Left colon (tissue), 2 donors: ENCODE measurements at regions not wholly inside any gene's neighbourhood (a gene's known extent, or its start where the extent isn't known, plus 50 kb on each side); places are given as distances from the start of the nearest gene placed in this dataset.

Experiments used
- ATAC-seq: fragments of 200-7000 bp; cut with Tn5 transposase; one replicate; pipeline ENCODE4 v1.9.1; 2020; ENCODE audit warnings: mild to moderate bottlenecking, moderate library complexity
- DNase-seq, 2 donors: peaks; one replicate each; pipeline ENCODE4 v3.0.0-alpha.2; 2020
- intact Hi-C, 2 donors: fragments of 100-400 bp; cut with DNase I in 1 of 2; cut with micrococcal nuclease in 1 of 2; formaldehyde crosslinking; loops; one replicate each; pipeline versions ENCODE4 v1.11.2 to v1.14.0; 2022; cut with DNase I, micrococcal nuclease
- donor health status: DM: no; HTN: no; CAD: no.
- donor health status: DM: yes; HTN: yes; CAD: no.

- intact Hi-C loops = no loop called here
- ATAC-seq (no peak), DNase-seq (no peak)
Observed at GRCh38 chr15:95295896-95296625, 1034.4 kb upstream of the NR2F2 start.

DNA sequence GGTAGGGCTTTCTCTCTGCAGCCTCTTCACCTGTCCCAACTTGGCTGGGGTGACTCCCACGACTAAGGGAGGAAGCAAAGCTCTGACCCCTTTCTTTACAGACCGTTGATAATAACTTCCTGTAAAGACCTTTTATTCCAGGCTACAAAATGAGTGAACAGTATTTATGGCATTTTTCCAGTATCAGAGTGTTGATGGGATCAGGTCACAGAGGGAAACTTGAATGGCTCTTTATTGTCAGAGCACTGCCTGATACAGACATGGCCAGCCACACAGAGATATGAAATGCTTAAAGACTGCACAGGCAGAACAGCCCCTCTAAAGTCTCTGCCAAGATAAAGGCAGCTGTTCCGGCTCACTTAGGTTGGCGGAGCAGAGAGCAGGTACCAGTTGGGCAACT lies 1033.9 kb upstream of the NR2F2 start:
- DNase-seq (no peak), ATAC-seq (no peak)
- intact Hi-C loops = no loop called here

DNA sequence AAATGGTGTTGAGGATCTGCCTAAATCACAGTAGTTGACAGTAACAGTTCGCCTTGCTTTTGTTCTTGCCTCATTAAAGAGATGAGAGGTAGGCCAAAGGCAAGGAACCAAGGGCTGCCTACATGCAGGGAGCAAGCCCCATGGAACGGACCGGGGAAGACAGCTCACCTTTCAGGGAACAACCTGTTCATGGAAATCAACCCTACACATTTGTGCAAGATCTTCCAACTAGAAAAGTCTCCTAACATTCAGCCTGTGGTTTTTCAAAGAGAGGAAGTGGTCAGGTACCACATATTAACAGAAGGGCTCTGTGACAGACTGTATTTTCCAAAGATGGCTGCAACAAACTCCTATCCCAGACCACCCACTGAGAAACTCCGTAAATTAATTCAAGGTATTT lies 1031.8 kb upstream of the NR2F2 start:
- intact Hi-C loops = no loop called here
- ATAC-seq (no peak), DNase-seq (no peak)

- no peak for DNase-seq
- intact Hi-C loops = no loop called here
- ATAC-seq = no peak
Observed at GRCh38 chr15:95300958-95301357, 1029.5 kb upstream of the NR2F2 start.

DNA sequence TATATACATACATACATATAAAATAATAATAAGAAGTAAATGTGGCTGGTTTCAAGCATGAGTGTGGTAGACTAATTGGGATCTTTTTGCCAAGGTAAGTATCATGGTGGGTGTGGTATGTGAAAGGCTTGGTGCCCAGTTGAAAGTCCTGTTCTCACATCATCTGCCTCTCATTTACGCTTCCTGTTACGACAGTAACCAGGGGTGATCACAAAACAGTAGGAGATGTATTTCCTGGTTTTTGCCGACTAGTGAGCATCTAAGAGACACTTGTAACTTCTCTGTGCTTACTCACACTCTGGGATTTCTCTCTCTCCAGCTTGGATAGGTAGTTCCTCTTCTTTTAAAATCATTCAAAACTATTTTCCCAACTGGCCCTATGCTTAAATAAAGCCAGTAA lies 1028.3 kb upstream of the NR2F2 start:
- intact Hi-C loops = no loop called here
- no peak for ATAC-seq
- DNase-seq = no peak

DNA sequence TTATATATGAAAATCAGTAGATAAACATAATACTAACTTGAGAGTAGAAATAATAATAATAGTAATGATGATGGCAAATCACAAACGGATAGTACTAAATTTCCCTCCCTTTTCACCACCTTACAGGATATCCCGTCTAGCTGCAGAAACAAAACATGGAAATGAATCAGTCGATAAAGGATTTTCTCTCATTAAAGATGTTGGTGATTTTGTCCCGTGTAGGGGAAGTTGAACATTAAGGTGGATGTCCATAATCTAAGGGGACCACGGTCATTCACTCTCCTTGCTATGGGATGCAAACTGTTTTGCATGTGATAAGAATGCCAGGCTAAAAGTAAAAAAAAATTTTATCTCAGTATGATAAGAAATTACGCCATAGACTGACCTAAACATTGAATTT lies 1027.7 kb upstream of the NR2F2 start:
- no peak for ATAC-seq
- intact Hi-C loops = no loop called here
- no peak for DNase-seq

- DNase-seq (no peak), ATAC-seq (no peak)
- intact Hi-C loops = no loop called here
Observed at GRCh38 chr15:95303713-95304112, 1026.8 kb upstream of the NR2F2 start.

GRCh38 chr15:95304151-95304946 lies 1026.2 kb upstream of the NR2F2 start:
- no peak for ATAC-seq
- no peak for DNase-seq

GRCh38 chr15:95304947-95305400 lies 1025.5 kb upstream of the NR2F2 start:
- ATAC-seq (no peak), DNase-seq (no peak)
- intact Hi-C loops = no loop called here

More at GRCh38 chr15:95304151-95304946, 1026.2 kb upstream of the NR2F2 start:
- intact Hi-C loops = no loop called here

- intact Hi-C loops = no loop called here
- no peak for DNase-seq
- no peak for ATAC-seq
Observed at GRCh38 chr15:95307115-95307514, 1023.4 kb upstream of the NR2F2 start.

DNA sequence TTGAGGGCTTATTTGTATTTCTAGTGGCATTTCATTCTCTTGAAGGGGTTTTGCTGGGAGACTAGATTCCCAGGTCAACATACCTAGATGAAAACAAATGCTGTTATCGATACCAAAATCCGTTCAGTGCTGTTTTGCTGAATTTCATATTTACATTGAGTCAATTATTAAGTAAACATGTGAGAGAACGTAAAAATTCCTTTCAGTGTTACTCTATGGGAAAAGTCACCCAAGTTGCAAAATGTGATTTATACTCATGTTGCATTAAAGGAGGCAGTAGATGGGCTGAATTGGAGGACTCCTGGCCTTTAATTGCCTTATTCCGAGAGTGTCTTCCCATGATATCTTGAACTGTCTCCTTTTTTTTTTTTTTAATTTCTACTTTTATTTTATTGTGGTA lies 1011.3 kb upstream of the NR2F2 start:
- intact Hi-C loops = no loop called here
- no peak for DNase-seq
- ATAC-seq = no peak

DNA sequence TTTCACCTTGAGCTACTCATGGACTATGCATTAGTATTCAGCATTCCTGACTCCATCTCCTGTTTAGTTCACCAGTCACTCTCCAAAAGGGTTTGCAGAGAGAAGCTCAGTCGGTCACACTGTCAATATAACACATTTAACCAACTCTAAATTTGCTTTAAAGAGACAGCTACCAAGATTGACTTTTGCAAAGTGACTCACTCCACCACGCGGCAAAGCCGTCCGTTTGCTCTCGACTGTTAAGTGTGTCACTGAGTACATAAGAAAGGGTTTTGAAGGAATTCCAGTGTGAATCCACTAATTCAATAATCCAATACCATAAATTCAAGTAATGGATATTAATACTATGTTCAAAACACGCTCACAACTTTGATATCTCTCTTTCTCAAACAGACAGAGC lies 1006.7 kb upstream of the NR2F2 start:
- ATAC-seq (no peak), DNase-seq (no peak)
- intact Hi-C loops = no loop called here

GRCh38 chr15:95324656-95325055 lies 1005.8 kb upstream of the NR2F2 start:
- no peak for DNase-seq
- intact Hi-C loops = no loop called here
- no peak for ATAC-seq

GRCh38 chr15:95325763-95326404 lies 1004.6 kb upstream of the NR2F2 start:
- no peak for DNase-seq
- ATAC-seq = no peak
- intact Hi-C loops = no loop called here

- DNase-seq (no peak), ATAC-seq (no peak)
- intact Hi-C loops = no loop called here
Observed at GRCh38 chr15:95326431-95327182, 1003.9 kb upstream of the NR2F2 start.

GRCh38 chr15:95327183-95327525 lies 1003.3 kb upstream of the NR2F2 start:
- no peak for ATAC-seq
- no peak for DNase-seq
- intact Hi-C loops = no loop called here

DNA sequence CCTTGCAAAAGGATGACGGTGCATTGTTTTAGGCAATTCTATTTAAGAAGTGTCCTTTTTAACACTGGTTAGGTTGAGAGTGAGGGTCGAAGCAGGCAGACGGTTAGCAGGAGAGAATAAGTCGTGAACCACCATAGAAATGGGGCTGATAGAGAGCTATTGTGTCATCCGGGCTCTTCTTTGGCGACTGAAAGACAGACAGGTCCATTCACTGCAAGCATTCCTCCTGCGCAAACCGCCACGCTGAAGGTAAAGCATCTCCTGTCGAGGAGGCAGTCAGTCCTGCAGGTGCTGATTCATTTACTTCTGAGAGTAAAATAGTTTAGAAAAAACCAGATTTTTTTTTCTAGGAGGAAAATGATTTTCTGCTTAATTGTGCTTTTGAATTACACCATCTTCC lies 1002.8 kb upstream of the NR2F2 start:
- DNase-seq = no peak
- no peak for ATAC-seq
- intact Hi-C loops = no loop called here

DNA sequence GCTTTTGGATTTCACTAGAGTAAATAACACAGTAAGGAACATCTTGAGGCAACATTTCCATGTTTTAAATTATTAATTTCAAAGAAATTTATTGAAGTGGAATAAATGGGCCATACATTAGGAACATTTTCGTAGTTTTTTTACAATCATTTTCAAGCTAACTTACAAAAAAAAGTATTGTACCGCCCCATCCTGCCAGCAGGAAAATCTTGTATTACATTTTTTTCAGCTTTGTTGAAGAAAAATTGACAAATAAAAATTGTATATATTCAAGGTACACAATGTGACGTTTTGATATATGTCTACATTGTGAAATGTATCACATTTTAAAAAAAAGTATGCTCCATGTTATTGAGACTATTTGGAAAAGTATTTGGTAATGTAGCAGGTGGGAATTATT lies 1001.9 kb upstream of the NR2F2 start:
- intact Hi-C loops = no loop called here
- no peak for DNase-seq
- ATAC-seq = no peak

GRCh38 chr15:95329362-95329761 lies 1001.1 kb upstream of the NR2F2 start:
- intact Hi-C loops = no loop called here
- no peak for DNase-seq
- ATAC-seq = no peak

DNA sequence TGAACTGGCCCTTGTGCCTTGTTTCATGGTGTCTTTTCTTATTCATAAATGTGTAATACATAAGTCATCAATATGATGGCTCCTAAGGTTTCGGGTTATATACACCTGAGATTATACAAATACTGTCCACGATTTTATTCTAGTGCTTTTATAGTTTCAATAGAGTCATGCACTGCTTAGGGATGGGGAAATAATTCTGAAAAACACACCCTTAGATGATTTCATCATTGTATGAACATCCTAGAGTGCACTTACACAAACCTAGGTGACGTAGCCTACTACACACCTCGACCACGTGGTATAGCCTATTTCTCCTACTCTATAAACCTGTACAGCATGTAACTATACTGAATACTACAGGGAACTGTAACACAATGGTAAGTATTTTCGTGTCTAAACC lies 988.8 kb upstream of the NR2F2 start:
- DNase-seq (no peak), ATAC-seq (no peak)
- intact Hi-C loops = no loop called here
